GM18517 (cell line): ENCODE measurements at regions not wholly inside any gene's neighbourhood (a gene's known extent, or its start where the extent isn't known, plus 50 kb on each side); places are given as distances from the start of the nearest gene placed in this dataset.
A peak's percentile ranks its signal among the peaks of the same experiment; 100 is the strongest.
"Not testable (repeated sequence)": the region's sequence is repeated elsewhere in the genome, so short reads cannot be mapped to it uniquely, and the experiment has no call there.

Source experiments
- ATAC-seq: cut with Tn5 transposase; IDR thresholded peaks from one replicate; pipeline ENCODE4 v1.9.1; 2021; ENCODE audit warnings: mild to moderate bottlenecking, moderate library complexity; ENCODE audit not compliant: unreplicated experiment

GRCh38 chr4:78691971-78692821 lies 84.0 kb upstream of the BMP2K start:
- ATAC-seq = no peak

GRCh38 chr4:78692822-78693170 lies 83.4 kb upstream of the BMP2K start:
- no peak for ATAC-seq

GRCh38 chr4:78693777-78694456 lies 82.2 kb upstream of the BMP2K start:
- ATAC-seq = no peak

- ATAC-seq = no peak
These were observed 81.7 kb upstream of the BMP2K start for GRCh38 chr4:78694457-78694787.

GRCh38 chr4:78695910-78696309 lies 80.2 kb upstream of the BMP2K start:
- no peak for ATAC-seq

- ATAC-seq = no peak
These were observed 73.1 kb upstream of the BMP2K start for GRCh38 chr4:78703079-78703478.

- ATAC-seq = no peak
These were observed 71.8 kb upstream of the BMP2K start for GRCh38 chr4:78704317-78704716.

GRCh38 chr4:78704981-78705683 lies 71.0 kb upstream of the BMP2K start:
- ATAC-seq = no peak

- no peak for ATAC-seq
These were observed 69.8 kb upstream of the BMP2K start for GRCh38 chr4:78706302-78706701.

GRCh38 chr4:78707268-78707667 lies 68.9 kb upstream of the BMP2K start:
- ATAC-seq = peak; percentile 47

GRCh38 chr4:78707793-78708192 lies 68.4 kb upstream of the BMP2K start:
- ATAC-seq = peak; percentile 51

- ATAC-seq = no peak
These were observed 65.6 kb upstream of the BMP2K start for GRCh38 chr4:78710536-78710935.

GRCh38 chr4:78711676-78712075 lies 64.5 kb upstream of the BMP2K start:
- no peak for ATAC-seq

GRCh38 chr4:78714598-78714997 lies 61.6 kb upstream of the BMP2K start:
- ATAC-seq = not testable (repeated sequence)

- ATAC-seq = not testable (repeated sequence)
These were observed 60.8 kb upstream of the BMP2K start for GRCh38 chr4:78715372-78715771.

GRCh38 chr4:78717712-78718111 lies 58.4 kb upstream of the BMP2K start:
- not testable (repeated sequence) for ATAC-seq

- no peak for ATAC-seq
These were observed 55.9 kb upstream of the BMP2K start for GRCh38 chr4:78720204-78720603.

GRCh38 chr4:78720994-78721677 lies 55.0 kb upstream of the BMP2K start:
- peak; percentile 90 for ATAC-seq

- ATAC-seq = peak; percentile 9
These were observed 54.4 kb upstream of the BMP2K start for GRCh38 chr4:78721747-78722146.

GRCh38 chr4:78722320-78722719 lies 53.8 kb upstream of the BMP2K start:
- ATAC-seq = no peak

- ATAC-seq = no peak
These were observed 53.3 kb upstream of the BMP2K start for GRCh38 chr4:78722878-78723277.
